Activated CD8-positive, alpha-beta memory T cell treated with anti-CD3 and anti-CD28 coated beads, Interleukin-2, amount 10 ng/mL, durations not matched to agents 7 days and 5 days (primary cell): ENCODE measurements at regions not wholly inside any gene's neighbourhood (a gene's known extent, or its start where the extent isn't known, plus 50 kb on each side); places are given as distances from the start of the nearest gene placed in this dataset.
"Not testable (repeated sequence)": the region's sequence is repeated elsewhere in the genome, so short reads cannot be mapped to it uniquely, and the experiment has no call there.

Experiments
- ATAC-seq: fragments of 150-1000 bp; cut with Tn5 transposase; one replicate; pipeline ENCODE4 v1.10.0; 2021; ENCODE audit warnings: moderate library complexity
- CTCF ChIA-PET: fragments of 350-600 bp; sonication (Branson Sonifier 250); formaldehyde crosslinking; loops from one replicate; lab custom pipeline; 2021; ENCODE audit warnings: antibody characterized with exemption; lab: Charles Lee
- DNase-seq: peaks from one replicate; pipeline ENCODE4 v3.0.0-alpha.2; 2020
- H3K27ac Mint-ChIP-seq: one replicate; pipeline ENCODE4 v1.8.0; 2021; ENCODE audit warnings: mild to moderate bottlenecking, mixed read lengths
- H3K27me3 Mint-ChIP-seq: one replicate; pipeline ENCODE4 v1.8.0; 2021; ENCODE audit warnings: mixed read lengths
- H3K36me3 Mint-ChIP-seq: one replicate; pipeline ENCODE4 v1.8.0; 2021; ENCODE audit warnings: mild to moderate bottlenecking, mixed read lengths
- H3K4me1 Mint-ChIP-seq: one replicate; pipeline ENCODE4 v1.8.0; 2021; ENCODE audit warnings: mixed read lengths
- H3K4me3 Mint-ChIP-seq: one replicate; pipeline ENCODE4 v1.8.0; 2021; ENCODE audit warnings: mild to moderate bottlenecking, moderate library complexity, mixed read lengths
- H3K9me3 Mint-ChIP-seq: one replicate; pipeline ENCODE4 v1.8.0; 2022; ENCODE audit warnings: low read depth, mixed read lengths

DNA sequence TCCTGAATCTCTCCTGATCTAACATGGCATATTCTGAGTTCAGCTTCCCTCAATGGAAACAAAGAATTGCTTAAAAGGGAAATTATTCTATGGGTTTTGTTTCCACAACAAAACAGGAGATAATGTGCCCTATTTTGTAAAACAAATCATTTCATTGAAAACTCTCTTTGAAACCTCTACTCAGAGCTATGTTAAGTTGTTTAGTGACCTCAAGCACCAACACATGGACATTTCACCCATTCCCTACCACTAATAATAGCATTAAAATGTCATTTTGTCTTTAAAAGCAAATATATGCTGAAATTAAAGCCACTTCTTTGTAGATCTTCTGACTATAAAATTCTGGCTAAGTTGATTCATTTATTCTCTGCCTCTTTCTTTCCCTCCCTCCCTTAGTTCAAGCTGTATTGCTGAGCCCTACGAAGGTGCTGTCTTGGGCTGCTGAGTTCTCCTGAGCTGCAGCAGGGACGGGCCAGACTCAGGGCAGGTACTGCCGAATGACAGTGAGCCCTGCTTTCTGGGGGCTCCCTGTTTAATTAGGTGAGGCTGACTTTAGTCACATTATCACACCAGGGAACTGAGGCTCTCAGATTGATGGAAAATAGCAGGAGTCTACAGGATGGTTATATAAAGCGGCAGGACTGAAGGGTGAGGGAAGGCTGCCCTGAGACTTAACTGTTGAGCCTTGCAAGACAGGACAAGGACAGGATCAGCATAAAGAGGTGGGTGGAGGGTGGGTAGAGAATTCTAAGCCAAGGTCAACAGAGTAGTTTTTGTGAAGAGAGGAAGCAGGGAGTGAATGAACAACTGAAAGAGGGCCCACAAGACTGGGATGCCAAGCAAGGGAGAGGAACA, 1685.1 kb downstream of the SPATA31A7 start:
- H3K4me1 Mint-ChIP-seq, DNase-seq, H3K9me3 Mint-ChIP-seq, H3K36me3 Mint-ChIP-seq, H3K27ac Mint-ChIP-seq, H3K4me3 Mint-ChIP-seq, ATAC-seq, CTCF ChIA-PET: not testable (repeated sequence)
- peaks cover 37% of the 10 kb centered on the region for H3K27me3 Mint-ChIP-seq

DNA sequence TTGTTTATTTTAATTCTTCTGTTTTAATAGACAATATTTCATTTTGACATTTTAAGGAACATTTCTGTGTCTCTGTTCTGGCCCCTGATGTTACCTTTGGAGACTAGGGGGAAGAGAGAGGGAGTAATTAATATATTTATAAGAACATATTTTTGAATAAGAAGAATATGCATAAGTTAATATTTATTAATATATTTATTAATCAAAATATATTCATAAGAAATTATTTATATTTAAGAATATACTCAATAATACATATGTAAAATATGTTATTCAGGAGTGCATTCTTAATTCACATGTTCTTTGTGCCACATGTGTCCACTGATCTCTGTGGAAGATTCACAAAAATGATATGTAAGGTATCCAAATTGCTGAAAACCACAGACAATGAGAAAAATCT, 1687.7 kb downstream of the SPATA31A7 start:
- H3K4me3 Mint-ChIP-seq, H3K9me3 Mint-ChIP-seq, DNase-seq, ATAC-seq, H3K4me1 Mint-ChIP-seq, H3K27ac Mint-ChIP-seq, H3K36me3 Mint-ChIP-seq, CTCF ChIA-PET: not testable (repeated sequence)
- peaks cover 32% of the 10 kb centered on the region for H3K27me3 Mint-ChIP-seq

DNA sequence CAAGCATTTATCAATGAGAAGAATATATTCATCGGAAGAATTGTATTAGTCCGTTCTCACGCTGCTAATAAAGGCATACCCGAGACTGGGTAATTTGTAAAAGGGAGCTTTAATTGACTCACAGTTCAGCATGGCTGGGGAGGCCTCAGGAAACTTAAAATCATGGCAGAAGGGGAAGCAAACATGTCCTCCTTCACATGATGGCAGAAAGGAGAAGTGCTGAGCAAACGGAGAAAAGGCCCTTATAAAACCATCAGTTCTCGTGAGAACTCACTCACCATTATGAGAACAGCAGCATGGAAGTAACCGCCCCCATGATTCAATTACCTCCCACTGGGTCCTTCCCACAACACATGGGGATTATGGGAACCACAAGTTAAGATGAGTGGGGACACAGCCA, 1688.2 kb downstream of the SPATA31A7 start:
- H3K4me1 Mint-ChIP-seq, DNase-seq, H3K4me3 Mint-ChIP-seq, H3K27ac Mint-ChIP-seq, H3K36me3 Mint-ChIP-seq, H3K9me3 Mint-ChIP-seq, ATAC-seq, CTCF ChIA-PET: not testable (repeated sequence)
- peaks cover 35% of the 10 kb centered on the region for H3K27me3 Mint-ChIP-seq

DNA sequence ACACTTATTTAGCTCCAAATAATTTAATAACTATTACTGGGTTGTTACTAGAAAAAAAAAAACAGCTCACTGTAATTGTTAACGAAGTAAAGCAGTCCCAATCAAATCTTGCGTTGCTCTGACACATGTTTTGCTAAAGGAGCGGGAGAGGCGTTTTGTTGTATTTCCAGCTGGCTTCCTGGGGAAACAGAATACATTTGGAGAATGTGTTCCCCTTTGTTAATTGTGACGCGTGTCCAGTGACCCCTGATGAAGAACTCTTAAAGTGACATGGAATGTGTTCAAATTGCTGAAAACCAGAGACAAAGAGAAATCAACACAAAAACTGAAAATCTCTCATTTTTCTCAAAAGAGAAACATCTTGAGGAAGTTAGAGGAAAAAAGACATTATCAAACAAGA, 1690.6 kb downstream of the SPATA31A7 start:
- H3K36me3 Mint-ChIP-seq, H3K27ac Mint-ChIP-seq, H3K4me3 Mint-ChIP-seq, H3K9me3 Mint-ChIP-seq, CTCF ChIA-PET, H3K4me1 Mint-ChIP-seq, ATAC-seq, DNase-seq: not testable (repeated sequence)
- peaks cover 29% of the 10 kb centered on the region for H3K27me3 Mint-ChIP-seq

DNA sequence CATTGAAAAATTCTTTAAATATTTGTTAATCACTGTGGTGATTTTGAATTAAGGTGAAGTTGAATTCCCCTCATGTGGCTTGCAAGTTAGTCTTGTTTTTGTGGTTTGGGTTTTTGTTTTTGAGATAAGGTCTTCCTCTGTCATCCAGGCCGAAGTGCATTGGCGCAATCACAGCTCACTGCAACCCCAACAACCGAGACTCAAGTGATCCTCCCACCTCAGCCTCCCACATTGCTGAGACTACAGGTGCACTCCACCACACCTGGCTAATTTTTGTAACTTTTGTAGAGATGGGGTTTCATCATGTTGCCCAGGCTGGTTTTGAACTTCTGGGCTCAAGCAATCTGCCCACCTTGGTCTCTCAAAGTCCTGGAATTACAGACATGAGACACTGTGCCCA, 1691.1 kb downstream of the SPATA31A7 start:
- DNase-seq, H3K4me3 Mint-ChIP-seq, CTCF ChIA-PET, H3K4me1 Mint-ChIP-seq, H3K9me3 Mint-ChIP-seq, H3K36me3 Mint-ChIP-seq, ATAC-seq, H3K27ac Mint-ChIP-seq: not testable (repeated sequence)
- H3K27me3 Mint-ChIP-seq, result peaks cover 29% of the 10 kb centered on the region

DNA sequence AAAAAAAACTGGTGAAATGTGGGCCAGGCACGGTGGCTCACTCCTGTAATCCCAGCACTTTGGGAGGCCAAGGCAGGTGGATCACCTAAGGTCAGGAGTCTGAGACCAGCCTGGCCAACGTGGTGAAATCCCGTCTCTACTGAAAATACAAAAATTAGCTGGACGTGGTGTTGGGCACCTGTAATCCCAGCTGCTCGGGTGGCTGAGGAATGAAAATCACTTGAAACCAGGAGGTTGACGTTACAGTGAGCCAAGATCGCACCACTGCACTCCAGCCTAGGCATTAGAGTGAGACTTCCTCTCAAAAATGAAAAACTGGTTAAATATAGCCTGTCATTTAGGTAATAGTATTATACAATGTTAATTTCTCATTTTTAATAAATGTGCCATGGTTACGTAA, 1692.0 kb downstream of the SPATA31A7 start:
- H3K9me3 Mint-ChIP-seq, CTCF ChIA-PET, H3K36me3 Mint-ChIP-seq, H3K4me3 Mint-ChIP-seq, ATAC-seq, H3K27ac Mint-ChIP-seq, H3K4me1 Mint-ChIP-seq, DNase-seq: not testable (repeated sequence)
- H3K27me3 Mint-ChIP-seq, result peaks cover 26% of the 10 kb centered on the region

DNA sequence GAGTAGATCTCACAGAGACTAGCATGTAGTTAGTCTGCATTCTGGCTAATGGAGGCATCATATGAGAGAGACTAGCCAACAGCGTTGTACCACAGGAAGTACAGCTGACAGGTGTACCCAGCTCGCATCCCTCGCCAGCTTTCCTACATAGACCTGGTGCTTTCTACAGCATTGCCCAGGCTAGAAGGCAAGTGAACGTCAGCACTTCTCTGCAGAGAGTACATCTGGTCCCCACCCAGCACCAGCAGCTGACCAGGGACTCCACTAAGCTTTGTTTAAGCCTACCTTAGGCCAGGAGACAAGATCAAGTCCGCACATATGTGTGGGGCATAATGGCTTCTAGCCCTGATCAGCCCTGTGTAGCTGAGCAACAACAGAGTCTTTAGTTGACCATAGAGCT, 1692.9 kb downstream of the SPATA31A7 start:
- ATAC-seq, DNase-seq, CTCF ChIA-PET: not testable (repeated sequence)

DNA sequence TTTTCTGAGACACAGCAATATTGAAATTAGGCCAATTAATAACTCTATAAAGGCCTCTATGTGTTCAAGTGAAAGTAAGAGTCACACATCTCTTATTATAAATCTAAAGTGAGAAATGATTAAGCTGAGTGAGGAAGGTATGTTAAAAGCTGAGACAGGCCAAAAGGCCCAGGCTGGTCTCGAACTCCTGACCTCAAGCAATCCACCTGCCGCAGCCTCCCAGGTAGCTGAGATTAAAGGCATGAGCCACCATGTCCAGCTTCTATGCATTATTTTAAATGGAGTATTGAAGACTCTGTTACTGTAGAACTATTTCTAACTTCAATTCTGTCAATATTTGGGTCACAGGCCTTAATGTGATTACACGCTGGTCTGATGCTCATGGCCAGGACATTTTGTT, 1706.9 kb downstream of the SPATA31A7 start:
- DNase-seq, H3K9me3 Mint-ChIP-seq, H3K36me3 Mint-ChIP-seq, H3K27ac Mint-ChIP-seq, H3K27me3 Mint-ChIP-seq, ATAC-seq, H3K4me1 Mint-ChIP-seq, H3K4me3 Mint-ChIP-seq, CTCF ChIA-PET: not testable (repeated sequence)

More for the DNA sequence above, 1692.9 kb downstream of the SPATA31A7 start:
- not testable (repeated sequence) for H3K9me3 Mint-ChIP-seq, H3K36me3 Mint-ChIP-seq, H3K4me3 Mint-ChIP-seq, H3K27ac Mint-ChIP-seq, H3K4me1 Mint-ChIP-seq
- H3K27me3 Mint-ChIP-seq, result peaks cover 25% of the 10 kb centered on the region

DNA sequence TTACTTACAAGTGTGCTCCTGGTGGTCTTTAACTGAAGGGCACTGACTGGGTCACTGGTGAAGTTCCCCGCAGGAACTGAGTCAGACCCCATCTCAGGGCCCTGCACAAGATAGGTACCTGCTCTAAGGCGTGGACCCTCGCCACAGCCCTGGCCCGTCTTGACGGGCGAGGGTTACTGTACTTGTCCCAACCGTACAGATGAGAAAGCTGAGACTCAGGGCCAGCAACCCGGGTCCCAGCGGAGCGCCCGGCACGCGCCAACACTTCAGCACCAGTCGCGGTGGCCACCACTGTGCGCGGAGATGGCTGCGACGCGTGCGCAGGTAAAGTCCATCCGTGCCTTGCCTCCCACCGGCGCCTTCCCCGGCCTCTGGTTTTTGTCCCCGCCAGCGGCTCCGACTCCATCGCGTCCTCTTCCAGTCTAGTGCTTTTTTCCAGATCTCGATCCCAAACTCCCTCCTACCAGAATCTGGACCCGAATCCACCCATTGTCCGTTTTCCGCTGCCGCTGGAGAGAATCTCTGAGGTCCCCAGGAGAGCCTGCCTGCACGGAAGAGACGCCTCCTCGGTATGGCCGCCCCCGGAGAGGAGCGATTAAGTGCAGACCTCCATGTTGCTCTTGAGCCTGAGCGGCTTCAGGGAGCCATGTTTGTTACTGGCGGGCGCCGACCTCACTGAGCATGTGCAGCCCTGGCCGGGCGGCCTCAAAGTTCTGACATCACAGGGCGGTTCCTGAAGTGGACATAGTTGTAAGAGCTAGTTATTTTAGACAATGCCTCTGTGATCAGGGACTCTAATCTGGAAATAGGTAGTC, 1707.8 kb downstream of the SPATA31A7 start:
- H3K36me3 Mint-ChIP-seq, CTCF ChIA-PET, H3K4me1 Mint-ChIP-seq, ATAC-seq, DNase-seq, H3K27me3 Mint-ChIP-seq, H3K9me3 Mint-ChIP-seq: not testable (repeated sequence)
- Mint-ChIP-seq H3K27ac (peak overlapping the region; percentile 57), H3K4me3 (peak overlapping the region; percentile 50)

DNA sequence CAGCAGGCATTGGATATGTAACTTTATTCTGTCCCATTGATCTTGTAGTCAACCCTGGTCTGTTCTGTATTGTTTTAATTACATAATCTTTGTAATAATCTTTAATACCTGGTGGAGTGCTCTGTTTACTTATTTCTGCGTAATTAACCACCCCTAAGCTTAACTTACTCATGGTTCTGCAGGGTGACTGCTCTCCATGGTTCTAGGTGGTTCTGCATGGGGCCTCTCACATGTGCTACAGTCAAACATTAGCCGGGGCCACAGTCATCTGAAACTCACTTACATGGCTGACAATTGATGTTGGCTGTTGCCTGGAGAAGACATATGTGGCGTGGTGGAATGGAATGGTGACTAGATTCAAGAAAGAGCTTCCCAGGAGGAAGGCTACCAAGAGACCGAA, 1709.8 kb downstream of the SPATA31A7 start:
- H3K27me3 Mint-ChIP-seq, H3K4me3 Mint-ChIP-seq, CTCF ChIA-PET, H3K4me1 Mint-ChIP-seq, DNase-seq, ATAC-seq, H3K36me3 Mint-ChIP-seq, H3K9me3 Mint-ChIP-seq, H3K27ac Mint-ChIP-seq: not testable (repeated sequence)

DNA sequence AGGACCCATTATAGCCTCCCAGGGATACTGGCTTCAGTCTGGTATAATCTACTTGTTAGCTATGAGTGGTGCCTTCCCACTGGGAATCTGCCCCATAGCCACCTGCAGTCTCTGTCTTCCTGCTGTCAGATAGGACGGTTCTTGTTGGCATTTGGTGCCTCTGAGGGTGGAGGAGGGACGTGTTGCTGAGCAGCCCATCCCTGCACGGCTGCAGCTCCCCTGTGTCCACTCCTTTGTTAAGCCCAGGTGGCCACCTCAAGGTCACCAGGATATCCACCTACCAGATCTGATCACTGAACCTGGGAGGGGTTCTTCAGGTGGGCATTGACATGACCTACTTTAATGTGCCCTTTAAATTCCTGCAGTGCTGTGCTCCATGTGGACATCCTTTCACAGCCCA, 1714.2 kb downstream of the SPATA31A7 start:
- H3K4me1 Mint-ChIP-seq, H3K4me3 Mint-ChIP-seq, H3K27me3 Mint-ChIP-seq, H3K9me3 Mint-ChIP-seq, ATAC-seq, DNase-seq, CTCF ChIA-PET, H3K36me3 Mint-ChIP-seq, H3K27ac Mint-ChIP-seq: not testable (repeated sequence)

DNA sequence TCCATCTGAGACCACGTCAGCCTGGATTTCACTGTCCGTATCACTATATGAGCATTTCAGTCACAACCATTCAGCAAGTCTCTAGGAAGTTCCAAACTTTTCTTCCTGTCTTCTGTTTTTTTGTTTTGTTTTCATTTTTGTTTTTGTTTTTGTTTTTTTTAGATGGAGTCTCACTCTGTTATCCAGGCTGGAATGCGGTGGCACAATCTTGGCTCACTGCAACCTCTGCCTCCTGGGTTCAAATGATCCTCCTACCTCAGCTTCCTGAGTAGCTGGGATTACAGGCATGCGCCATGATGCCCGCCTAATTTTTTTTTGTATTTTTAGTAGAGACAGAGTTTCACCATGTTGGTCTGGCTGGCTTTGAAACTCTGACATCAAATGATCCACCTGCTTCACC, 1715.9 kb downstream of the SPATA31A7 start:
- DNase-seq, H3K27me3 Mint-ChIP-seq, H3K9me3 Mint-ChIP-seq, CTCF ChIA-PET, H3K4me1 Mint-ChIP-seq, H3K4me3 Mint-ChIP-seq, ATAC-seq, H3K27ac Mint-ChIP-seq, H3K36me3 Mint-ChIP-seq: not testable (repeated sequence)

DNA sequence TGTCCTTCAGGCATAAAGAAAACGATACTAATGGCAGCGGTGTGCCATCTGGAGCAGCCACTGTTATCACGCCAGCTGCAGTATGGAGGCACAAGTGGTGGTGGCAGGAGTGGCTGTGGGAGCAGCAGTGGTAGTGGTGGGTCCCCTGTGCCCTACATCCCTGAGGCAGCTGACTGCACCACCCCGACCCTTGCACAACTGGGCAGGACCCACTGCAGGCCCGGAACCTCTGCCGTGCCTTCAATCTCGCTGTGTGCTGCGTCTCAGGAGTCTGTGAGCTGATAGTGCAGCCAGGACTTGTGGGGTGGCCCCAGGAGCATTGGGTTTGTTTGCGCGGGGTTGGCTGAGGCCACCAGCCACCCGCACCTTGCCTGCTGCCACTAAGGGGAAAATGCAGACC, 1718.0 kb downstream of the SPATA31A7 start:
- H3K27me3 Mint-ChIP-seq, H3K4me1 Mint-ChIP-seq, H3K27ac Mint-ChIP-seq, H3K9me3 Mint-ChIP-seq, ATAC-seq, H3K36me3 Mint-ChIP-seq, H3K4me3 Mint-ChIP-seq, DNase-seq, CTCF ChIA-PET: not testable (repeated sequence)

DNA sequence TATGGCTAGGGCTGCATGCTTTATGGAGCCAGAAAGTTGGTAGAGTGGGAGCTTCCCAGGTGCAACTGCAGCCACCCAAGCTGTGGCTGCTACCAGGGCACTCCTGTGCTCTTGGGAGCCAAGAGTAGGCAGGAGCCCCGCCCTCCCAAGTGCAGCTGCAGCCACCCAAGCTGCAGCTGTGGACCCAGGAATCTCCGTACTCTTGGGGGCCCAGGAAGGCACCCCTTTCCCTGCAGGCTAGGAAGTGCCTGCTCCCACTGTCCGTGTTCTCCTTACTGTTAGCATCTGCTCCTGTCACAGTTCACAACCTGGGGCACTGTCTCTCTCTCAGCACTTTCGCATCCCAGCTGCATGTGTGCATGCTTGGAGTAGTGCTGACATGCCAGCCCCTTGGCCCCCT, 1718.4 kb downstream of the SPATA31A7 start:
- H3K27ac Mint-ChIP-seq, ATAC-seq, H3K27me3 Mint-ChIP-seq, H3K9me3 Mint-ChIP-seq, H3K4me3 Mint-ChIP-seq, H3K4me1 Mint-ChIP-seq, H3K36me3 Mint-ChIP-seq, DNase-seq, CTCF ChIA-PET: not testable (repeated sequence)
